ENCODE measurements at regions not wholly inside any gene's neighbourhood (a gene's known extent, or its start where the extent isn't known, plus 50 kb on each side); places are given as distances from the start of the nearest gene placed in this dataset.
A peak's percentile ranks its signal among the peaks of the same experiment; 100 is the strongest.

- intact Hi-C loops (cut with DNase I), result no loop called here
- 16% methylated on average over 6 of the region's 6 CpGs for WGBS
- H3K27me3 ChIP-seq (replicated peaks; ENCODE audit: insufficient read depth), result no peaks in the 10 kb centered on the region
Observed at GRCh38 chr3:194277786-194278130, 73.4 kb downstream of the CPN2 start.

DNA sequence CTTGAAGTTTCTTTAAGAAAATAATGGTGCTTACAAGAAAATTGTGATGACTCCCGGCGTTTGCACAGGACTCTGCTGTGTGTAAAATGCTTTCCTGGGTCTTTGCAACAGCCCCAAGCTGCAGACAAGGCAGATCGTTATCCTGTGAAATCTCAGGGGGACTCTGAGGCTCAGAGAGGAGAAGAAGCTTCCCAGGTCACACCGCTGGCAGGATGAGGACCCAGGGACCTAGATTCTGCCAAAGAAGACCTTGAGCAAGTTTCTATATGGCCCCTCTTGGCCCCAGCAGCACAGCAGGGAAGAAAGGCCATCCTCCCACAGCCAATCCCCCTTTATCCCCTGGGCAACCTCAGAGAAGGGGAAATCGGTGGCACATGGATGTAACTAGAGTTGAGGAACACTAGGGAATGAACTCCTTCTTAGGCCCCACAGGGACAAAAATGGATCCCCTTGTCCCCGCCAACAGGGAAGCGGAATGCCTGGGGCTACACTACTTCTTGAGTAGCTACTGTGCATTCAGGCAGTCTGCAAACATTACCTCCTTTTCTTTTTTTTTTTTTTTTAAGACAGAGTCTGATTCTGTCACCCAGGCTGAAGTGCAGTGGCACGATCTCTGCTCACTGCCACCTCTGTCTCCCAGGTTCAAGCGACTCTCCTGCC lies 72.8 kb downstream of the CPN2 start:
- intact Hi-C loops (cut with DNase I), result no loop called here

More at GRCh38 chr3:194277786-194278130, 73.4 kb downstream of the CPN2 start:
- no peak overlapping the region for H3K4me3 ChIP-seq
- no peak for DNase-seq (ENCODE audit: low spot score)
- H3K36me3 ChIP-seq, result no peaks in the 10 kb centered on the region
- no peaks in the 10 kb centered on the region for H3K9me3 ChIP-seq
- peak overlapping the region; percentile 63 to 79 for H3K27ac ChIP-seq
- H3K4me1 ChIP-seq (replicated peaks), result no peaks in the 10 kb centered on the region
- TF ChIP-seq, protein P1, sequence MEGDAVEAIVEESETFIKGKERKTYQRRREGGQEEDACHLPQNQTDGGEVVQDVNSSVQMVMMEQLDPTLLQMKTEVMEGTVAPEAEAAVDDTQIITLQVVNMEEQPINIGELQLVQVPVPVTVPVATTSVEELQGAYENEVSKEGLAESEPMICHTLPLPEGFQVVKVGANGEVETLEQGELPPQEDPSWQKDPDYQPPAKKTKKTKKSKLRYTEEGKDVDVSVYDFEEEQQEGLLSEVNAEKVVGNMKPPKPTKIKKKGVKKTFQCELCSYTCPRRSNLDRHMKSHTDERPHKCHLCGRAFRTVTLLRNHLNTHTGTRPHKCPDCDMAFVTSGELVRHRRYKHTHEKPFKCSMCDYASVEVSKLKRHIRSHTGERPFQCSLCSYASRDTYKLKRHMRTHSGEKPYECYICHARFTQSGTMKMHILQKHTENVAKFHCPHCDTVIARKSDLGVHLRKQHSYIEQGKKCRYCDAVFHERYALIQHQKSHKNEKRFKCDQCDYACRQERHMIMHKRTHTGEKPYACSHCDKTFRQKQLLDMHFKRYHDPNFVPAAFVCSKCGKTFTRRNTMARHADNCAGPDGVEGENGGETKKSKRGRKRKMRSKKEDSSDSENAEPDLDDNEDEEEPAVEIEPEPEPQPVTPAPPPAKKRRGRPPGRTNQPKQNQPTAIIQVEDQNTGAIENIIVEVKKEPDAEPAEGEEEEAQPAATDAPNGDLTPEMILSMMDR (IDR thresholded peaks at IDR 0.05), result no peak

GRCh38 chr3:194279101-194279500 lies 72.0 kb downstream of the CPN2 start:
- no peaks in the 10 kb centered on the region for H3K9me3 ChIP-seq
- H3K4me1 ChIP-seq (replicated peaks), result no peaks in the 10 kb centered on the region
- TF ChIP-seq, protein P1 (IDR thresholded peaks at IDR 0.05), result no peak
- TF ChIP-seq POLR2A (IDR thresholded peaks at IDR 0.05) (no peak), POLR2AphosphoS5 (IDR thresholded peaks at IDR 0.05) (no peak)
- H3K27ac ChIP-seq, result no peak overlapping the region
- WGBS, result 90% methylated on average over 9 of the region's 9 CpGs
- H3K27me3 ChIP-seq (replicated peaks; ENCODE audit: insufficient read depth), result no peaks in the 10 kb centered on the region
- intact Hi-C loops (cut with DNase I), result no loop called here
- H3K36me3 ChIP-seq, result no peaks in the 10 kb centered on the region
- DNase-seq (ENCODE audit: low spot score), result no peak
- no peak overlapping the region for H3K4me3 ChIP-seq

More for the DNA sequence above, 72.8 kb downstream of the CPN2 start:
- TF ChIP-seq POLR2A (IDR thresholded peaks at IDR 0.05) (no peak), POLR2AphosphoS5 (IDR thresholded peaks at IDR 0.05) (no peak)
- TF ChIP-seq, protein P1 (IDR thresholded peaks at IDR 0.05), result no peak
- Histone ChIP-seq H3K4me1 (replicated peaks) (no peaks in the 10 kb centered on the region), H3K36me3 (no peaks in the 10 kb centered on the region), H3K9me3 (no peaks in the 10 kb centered on the region), H3K4me3 (no peak overlapping the region), H3K27ac (peak overlapping the region; percentile 56 to 63), H3K27me3 (replicated peaks; ENCODE audit: insufficient read depth) (no peaks in the 10 kb centered on the region)
- DNase-seq (ENCODE audit: low spot score), result no peak
- 62% methylated on average over 9 of the region's 9 CpGs for WGBS

DNA sequence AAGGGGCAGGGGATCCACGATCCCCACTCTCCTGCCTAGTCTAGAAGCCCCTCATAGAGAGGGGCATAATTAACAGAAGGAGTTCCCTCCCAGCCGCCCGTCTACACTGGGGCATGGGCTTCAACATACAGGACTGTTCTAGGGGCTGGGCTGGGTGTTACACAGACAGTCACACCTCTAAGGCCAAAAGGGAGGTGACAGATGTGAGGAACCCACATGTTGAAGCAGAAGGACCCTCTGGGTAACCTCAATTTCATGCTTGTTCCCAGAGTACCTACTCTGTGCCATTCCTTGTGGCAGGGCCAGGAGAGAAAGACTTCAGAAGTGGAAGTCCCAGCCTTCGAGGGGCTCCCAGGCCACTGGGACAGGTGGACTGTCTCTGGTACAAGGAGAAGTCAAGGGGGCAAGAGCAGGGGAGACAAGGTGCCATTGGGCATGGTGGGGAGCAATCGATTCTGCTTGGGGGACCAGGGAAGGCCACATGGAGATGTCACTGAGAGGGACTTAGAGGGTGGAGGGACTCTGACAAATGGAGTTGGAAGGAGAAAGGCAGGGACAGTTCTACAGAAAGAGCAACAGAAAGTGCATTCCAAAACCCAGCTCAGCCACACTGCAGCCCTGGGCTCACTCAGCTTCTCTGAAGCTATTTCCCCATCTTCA lies 71.3 kb downstream of the CPN2 start:
- no peaks in the 10 kb centered on the region for H3K36me3 ChIP-seq
- no peak overlapping the region for H3K27ac ChIP-seq
- H3K4me3 ChIP-seq, result no peak overlapping the region
- TF ChIP-seq, protein P1 (IDR thresholded peaks at IDR 0.05), result no peak
- TF ChIP-seq POLR2A (IDR thresholded peaks at IDR 0.05) (no peak), POLR2AphosphoS5 (IDR thresholded peaks at IDR 0.05) (no peak)
- intact Hi-C loops (cut with DNase I), result no loop called here
- H3K9me3 ChIP-seq, result no peaks in the 10 kb centered on the region
- DNase-seq (ENCODE audit: low spot score), result no peak
- H3K27me3 ChIP-seq (replicated peaks; ENCODE audit: insufficient read depth), result no peaks in the 10 kb centered on the region
- no peaks in the 10 kb centered on the region for H3K4me1 ChIP-seq (replicated peaks)
- WGBS, result 90% methylated on average over 5 of the region's 5 CpGs

DNA sequence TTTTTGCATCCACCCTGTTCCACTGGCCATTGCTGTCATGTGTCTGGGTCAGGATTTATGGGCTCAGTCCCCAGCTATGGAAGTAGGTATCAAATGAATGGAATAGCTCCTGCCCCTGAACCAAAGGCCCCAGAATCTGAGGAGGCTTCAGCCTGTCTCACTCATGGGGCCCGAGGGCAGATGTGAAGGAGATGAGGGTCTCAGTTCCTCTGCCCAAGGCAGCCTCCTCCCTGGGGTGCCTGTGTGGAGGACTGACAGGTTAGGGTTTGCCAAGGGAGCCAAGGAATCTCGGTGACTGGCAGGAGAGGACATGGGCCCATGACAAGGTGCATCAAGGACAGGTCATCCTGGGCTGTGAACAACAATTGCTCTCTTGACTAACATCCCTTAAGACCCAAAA lies 70.4 kb downstream of the CPN2 start:
- Histone ChIP-seq H3K9me3 (no peaks in the 10 kb centered on the region), H3K4me1 (replicated peaks) (no peaks in the 10 kb centered on the region), H3K4me3 (no peak overlapping the region), H3K27me3 (replicated peaks; ENCODE audit: insufficient read depth) (no peaks in the 10 kb centered on the region), H3K27ac (no peak overlapping the region), H3K36me3 (no peaks in the 10 kb centered on the region)
- intact Hi-C loops (cut with DNase I), result no loop called here
- no peak for TF ChIP-seq POLR2AphosphoS5 (IDR thresholded peaks at IDR 0.05)
- TF ChIP-seq, protein P1 (IDR thresholded peaks at IDR 0.05), result no peak
- no peak for TF ChIP-seq POLR2A (IDR thresholded peaks at IDR 0.05)
- 94% methylated on average over 2 of the region's 2 CpGs for WGBS
- DNase-seq (ENCODE audit: low spot score), result no peak
